HCT116 (cell line): ENCODE measurements at regions not wholly inside any gene's neighbourhood (a gene's known extent, or its start where the extent isn't known, plus 50 kb on each side); places are given as distances from the start of the nearest gene placed in this dataset.

ENCODE experiments used
- ATAC-seq: fragments of 200-7000 bp; cut with Tn5 transposase; 2 replicates; pipeline ENCODE4 v1.9.1; 2020; ENCODE audit warnings: mild to moderate bottlenecking, moderate library complexity
- BruUV-seq: library from RNA; stranded (reverse); fragments of 400-500 nt; replicated peaks from 2 replicates; lab custom pipeline; 2021; lab: Mats Ljungman, UMichigan
- CTCF ChIA-PET: fragments of 300-600 bp; sonication (Branson Sonifier 250); formaldehyde crosslinking; loops from one replicate; lab custom pipeline; 2021; ENCODE audit warnings: antibody characterized with exemption; lab: Charles Lee
- POLR2A ChIA-PET: fragments of 300-600, 350-600 bp; sonication (Branson Sonifier 250); formaldehyde crosslinking; loops from one replicate; lab custom pipeline; 2021; ENCODE audit warnings: antibody characterized with exemption; lab: Charles Lee
- RAD21 ChIA-PET, 2 experiments: fragments of 300-600 bp; sonication (Branson Sonifier 250); formaldehyde crosslinking; loops; one replicate each; lab custom pipeline; 2023; ENCODE audit warnings: low total read pairs in 2 of 2; ENCODE audit not compliant: uncharacterized antibody in 2 of 2, unreplicated experiment in 2 of 2, low non-redundant PET in 1 of 2; lab: Charles Lee
- DNase-seq: peaks from one replicate; pipeline ENCODE4 v3.0.0-alpha.2; 2010; ENCODE audit warnings: low read depth, low spot score
- H2AFZ ChIP-seq: fragments of 200-600 bp; shearing (Covaris generic), sonication (generic); 2 replicates; pipeline ENCODE4 v1.6.1; 2017; ENCODE audit warnings: low read depth, mixed run types, mixed read lengths, antibody characterized with exemption, low read length; ENCODE audit not compliant: poor library complexity, severe bottlenecking
- H3K27ac ChIP-seq: 2 replicates; pipeline ENCODE4 v1.5.1; 2012; ENCODE audit warnings: low read depth, low read length
- H3K27me3 ChIP-seq: fragments of 200-600 bp; sonication (generic); 2 replicates; pipeline ENCODE4 v1.6.1; 2016; ENCODE audit warnings: mixed run types, low read length, mixed read lengths; ENCODE audit not compliant: insufficient read depth
- H3K36me3 ChIP-seq, 2 experiments: fragments of 200-500 bp in 1 of 2; fragments of 200-600 bp in 1 of 2; sonication (Bioruptor generic) in 1 of 2; sonication (generic) in 1 of 2; 2 replicates each; pipeline versions ENCODE4 v1.5.1 to v1.6.1; 2014 to 2016; ENCODE audit warnings: low read length in 2 of 2, inconsistent platforms in 1 of 2, mixed read lengths in 1 of 2, mixed run types in 1 of 2; ENCODE audit not compliant: insufficient read depth in 2 of 2, control insufficient read depth in 1 of 2
- H3K4me1 ChIP-seq, 2 experiments: fragments of 200-600 bp in 1 of 2; sonication (generic) in 1 of 2; 2 replicates each; pipeline versions ENCODE4 v1.5.1 to v1.6.1; 2012 to 2017; ENCODE audit warnings: low read length in 2 of 2, inconsistent platforms in 1 of 2, mild to moderate bottlenecking in 1 of 2, mixed read lengths in 1 of 2, mixed run types in 1 of 2, moderate library complexity in 1 of 2; ENCODE audit not compliant: insufficient read depth in 2 of 2, control insufficient read depth in 1 of 2
- H3K4me2 ChIP-seq: fragments of 200-600 bp; sonication (generic); 2 replicates; pipeline ENCODE4 v1.6.1; 2017; ENCODE audit warnings: mixed run types, low read length, mixed read lengths
- H3K4me3 ChIP-seq, 2 experiments: fragments of 200-600 bp in 1 of 2; sonication (generic) in 1 of 2; replicated peaks in 1 of 2; 2 replicates each; pipeline ENCODE4 v1.5.1; 2011 to 2016; ENCODE audit warnings: low read length in 2 of 2, control low read depth in 1 of 2, low read depth in 1 of 2, mild to moderate bottlenecking in 1 of 2, mixed read lengths in 1 of 2, mixed run types in 1 of 2
- H3K79me2 ChIP-seq: fragments of 200-600 bp; sonication (generic); 2 replicates; pipeline ENCODE4 v1.6.1; 2017; ENCODE audit warnings: mild to moderate bottlenecking, mixed run types, low read length, moderate library complexity, mixed read lengths; ENCODE audit not compliant: insufficient read depth
- H3K9ac ChIP-seq: fragments of 200-600 bp; sonication (generic); 2 replicates; pipeline ENCODE4 v1.6.1; 2016; ENCODE audit warnings: low read length, mixed read lengths
- H3K9me2 ChIP-seq: fragments of 200-600 bp; sonication (generic), shearing (Covaris generic); 2 replicates; pipeline ENCODE4 v1.6.1; 2017; ENCODE audit warnings: mixed run types, mild to moderate bottlenecking, moderate library complexity; ENCODE audit not compliant: insufficient read depth
- H3K9me3 ChIP-seq, 2 experiments: fragments of 200-500 bp in 1 of 2; fragments of 200-600 bp in 1 of 2; sonication (Bioruptor generic) in 1 of 2; sonication (generic) in 1 of 2; 2 replicates each; pipeline ENCODE4 v1.6.1; 2014 to 2017; ENCODE audit warnings: low read length in 2 of 2, mixed read lengths in 2 of 2, inconsistent platforms in 1 of 2, low read depth in 1 of 2, mild to moderate bottlenecking in 1 of 2, mixed run types in 1 of 2, moderate library complexity in 1 of 2; ENCODE audit not compliant: control insufficient read depth in 1 of 2, insufficient read depth in 1 of 2
- H4K20me1 ChIP-seq: fragments of 200-600 bp; sonication (generic), shearing (Covaris generic); 2 replicates; pipeline ENCODE4 v1.6.1; 2017; ENCODE audit warnings: mixed run types, mild to moderate bottlenecking, moderate library complexity; ENCODE audit not compliant: insufficient read depth
- CEBPB ChIP-seq: IDR thresholded peaks from 2 replicates; pipeline ENCODE4 v1.6.1; 2012; ENCODE audit warnings: low read depth
- EGR1 ChIP-seq: IDR thresholded peaks from 2 replicates; pipeline ENCODE4 v1.6.1; 2012; ENCODE audit warnings: low read depth
- EZH2 ChIP-seq: fragments of 200-600 bp; sonication (generic); IDR thresholded peaks from 2 replicates; pipeline ENCODE4 v1.6.1; 2017; ENCODE audit warnings: antibody characterized with exemption, mixed run types
- REST ChIP-seq: IDR thresholded peaks from 2 replicates; pipeline ENCODE4 v1.6.1; 2012; ENCODE audit warnings: low read depth
- ZFX ChIP-seq: fragments of 450-650 bp; IDR thresholded peaks from 2 replicates; pipeline ENCODE4 v1.6.1; 2017
- ZNF274 ChIP-seq: fragments of 200-500 bp; sonication (Bioruptor generic); IDR thresholded peaks from 2 replicates; pipeline ENCODE4 v1.6.1; 2014; ENCODE audit warnings: mild to moderate bottlenecking, low read depth, low read length, inconsistent platforms
- intact Hi-C: fragments of 100-400 bp; cut with micrococcal nuclease; formaldehyde crosslinking; loops from 2 replicates; pipeline ENCODE4 v1.10.0; 2022
- TF ChIP-seq, protein P1 (sequence below), 3 experiments: fragments of 200-600 bp in 1 of 3; sonication (generic) in 1 of 3; IDR thresholded peaks in 2 of 3; conservative IDR thresholded peaks in 1 of 3; 2 replicates each; pipeline ENCODE4 v1.5.1; 2012 to 2017; ENCODE audit warnings: low read depth in 2 of 3, low read length in 2 of 3, antibody characterized with exemption in 1 of 3, borderline replicate concordance in 1 of 3, control low read depth in 1 of 3, mild to moderate bottlenecking in 1 of 3, mixed read lengths in 1 of 3, mixed run types in 1 of 3, moderate library complexity in 1 of 3; ENCODE audit not compliant: insufficient read depth in 1 of 3

DNA sequence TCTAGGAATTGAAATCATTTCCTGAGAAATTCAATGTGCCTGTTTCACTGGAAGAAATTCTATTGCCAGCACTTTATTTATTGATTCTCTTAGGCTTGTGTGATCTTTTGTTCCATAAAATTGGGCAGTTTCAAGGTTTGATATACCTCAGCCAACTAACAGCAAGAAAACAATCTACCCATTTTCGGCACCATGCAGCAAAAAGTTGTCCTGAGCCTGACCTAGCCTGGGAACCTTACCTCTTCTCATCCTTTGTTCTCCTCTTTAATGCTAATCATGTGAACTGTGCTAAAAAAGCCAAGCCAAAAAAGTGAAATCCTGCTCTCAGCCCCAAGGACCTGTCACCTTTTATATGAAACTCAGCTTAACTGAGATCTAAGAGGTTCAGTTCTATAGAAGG is 477.3 kb downstream of the SUCLA2 start:
- RAD21 ChIA-PET, result no interaction called here

GRCh38 chr13:47521890-47522487 is 479.1 kb downstream of the SUCLA2 start:
- H3K9ac ChIP-seq, result no peak overlapping the region
- H3K36me3 ChIP-seq, result no peaks in the 10 kb centered on the region
- ChIA-PET RAD21 (no interaction called here), CTCF (no interaction called here), POLR2A (no interaction called here)
- no TSS peak for BruUV-seq
- no peak for ATAC-seq
- intact Hi-C loops, result no loop called here
- H3K27ac ChIP-seq, result no peak overlapping the region
- no peak overlapping the region for H3K4me2 ChIP-seq
- no peak overlapping the region for H3K4me3 ChIP-seq
- H3K79me2 ChIP-seq, result no peaks in the 10 kb centered on the region
- H2AFZ ChIP-seq, result no peak overlapping the region
- no peaks in the 10 kb centered on the region for H3K9me3 ChIP-seq
- TF ChIP-seq EGR1, result no peak
- TF ChIP-seq, protein P1, sequence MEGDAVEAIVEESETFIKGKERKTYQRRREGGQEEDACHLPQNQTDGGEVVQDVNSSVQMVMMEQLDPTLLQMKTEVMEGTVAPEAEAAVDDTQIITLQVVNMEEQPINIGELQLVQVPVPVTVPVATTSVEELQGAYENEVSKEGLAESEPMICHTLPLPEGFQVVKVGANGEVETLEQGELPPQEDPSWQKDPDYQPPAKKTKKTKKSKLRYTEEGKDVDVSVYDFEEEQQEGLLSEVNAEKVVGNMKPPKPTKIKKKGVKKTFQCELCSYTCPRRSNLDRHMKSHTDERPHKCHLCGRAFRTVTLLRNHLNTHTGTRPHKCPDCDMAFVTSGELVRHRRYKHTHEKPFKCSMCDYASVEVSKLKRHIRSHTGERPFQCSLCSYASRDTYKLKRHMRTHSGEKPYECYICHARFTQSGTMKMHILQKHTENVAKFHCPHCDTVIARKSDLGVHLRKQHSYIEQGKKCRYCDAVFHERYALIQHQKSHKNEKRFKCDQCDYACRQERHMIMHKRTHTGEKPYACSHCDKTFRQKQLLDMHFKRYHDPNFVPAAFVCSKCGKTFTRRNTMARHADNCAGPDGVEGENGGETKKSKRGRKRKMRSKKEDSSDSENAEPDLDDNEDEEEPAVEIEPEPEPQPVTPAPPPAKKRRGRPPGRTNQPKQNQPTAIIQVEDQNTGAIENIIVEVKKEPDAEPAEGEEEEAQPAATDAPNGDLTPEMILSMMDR (IDR thresholded peaks at IDR 0.05 in 2 of 3, conservative IDR thresholded peaks at IDR 0.05 in 1 of 3; ENCODE audit: borderline replicate concordance in 1 of 3, insufficient read depth in 1 of 3, low read depth in 2 of 3, low read length in 2 of 3), result no peak
- TF ChIP-seq EZH2, result no peak
- TF ChIP-seq REST, result no peak
- no peak for TF ChIP-seq ZFX
- TF ChIP-seq CEBPB, result no peak
- no peaks in the 10 kb centered on the region for H4K20me1 ChIP-seq
- H3K27me3 ChIP-seq, result no peaks in the 10 kb centered on the region
- no peaks in the 10 kb centered on the region for H3K4me1 ChIP-seq
- H3K9me2 ChIP-seq, result no peaks in the 10 kb centered on the region
- DNase-seq, result no peak

More for the DNA sequence above, 477.3 kb downstream of the SUCLA2 start:
- H3K36me3 ChIP-seq, result no peaks in the 10 kb centered on the region
- H2AFZ ChIP-seq, result no peak overlapping the region
- H3K4me3 ChIP-seq, result no peak overlapping the region
- ChIA-PET POLR2A (no interaction called here), CTCF (no interaction called here)
- no peak overlapping the region for H3K4me2 ChIP-seq
- intact Hi-C loops, result no loop called here
- no peaks in the 10 kb centered on the region for H3K79me2 ChIP-seq
- TF ChIP-seq EGR1, result no peak
- no peak for TF ChIP-seq ZNF274
- no peak overlapping the region for H3K27ac ChIP-seq
- H3K9me3 ChIP-seq, result no peaks in the 10 kb centered on the region
- no peak for DNase-seq
- H4K20me1 ChIP-seq, result no peaks in the 10 kb centered on the region
- H3K9ac ChIP-seq, result no peak overlapping the region
- ATAC-seq, result no peak
- H3K9me2 ChIP-seq, result no peaks in the 10 kb centered on the region
- H3K27me3 ChIP-seq, result no peaks in the 10 kb centered on the region
- no peaks in the 10 kb centered on the region for H3K4me1 ChIP-seq
- no TSS peak for BruUV-seq
